Liver (tissue), 3 donors: ENCODE measurements at regions not wholly inside any gene's neighbourhood (a gene's known extent, or its start where the extent isn't known, plus 50 kb on each side); places are given as distances from the start of the nearest gene placed in this dataset.

Experiments used
- GABPA ChIP-seq, 2 donors: IDR thresholded peaks in 1 of 2; conservative IDR thresholded peaks in 1 of 2; 2 replicates each; pipeline ENCODE4 v1.6.1; 2016; ENCODE audit warnings: antibody characterized with exemption in 2 of 2, mild to moderate bottlenecking in 1 of 2, moderate library complexity in 1 of 2
- SP1 ChIP-seq: IDR thresholded peaks from 2 replicates; pipeline ENCODE4 v1.6.1; 2018; ENCODE audit warnings: antibody characterized with exemption, mild to moderate bottlenecking
- TAF1 ChIP-seq: conservative IDR thresholded peaks from 2 replicates; pipeline ENCODE4 v1.6.1; 2016; ENCODE audit warnings: antibody characterized with exemption, mild to moderate bottlenecking
- TF ChIP-seq, protein P1 (sequence below): fragments of 150-350 bp; IDR thresholded peaks from 2 replicates; pipeline ENCODE4 v1.5.1; 2017; ENCODE audit warnings: improper control_type of control experiment, low read depth, low read length; ENCODE audit not compliant: missing input control
- TF ChIP-seq, protein P2 (sequence below): IDR thresholded peaks from 2 replicates; pipeline ENCODE4 v1.6.1; 2016; ENCODE audit warnings: antibody characterized with exemption
- TF ChIP-seq, protein P3 (sequence below): IDR thresholded peaks from 2 replicates; pipeline ENCODE4 v1.6.1; 2016; ENCODE audit warnings: antibody characterized with exemption, mild to moderate bottlenecking
- TF ChIP-seq, protein P4 (sequence below): IDR thresholded peaks from 2 replicates; pipeline ENCODE4 v1.6.1; 2016; ENCODE audit warnings: antibody characterized with exemption
- donor health status: healthy.
- donor health status: healthy.

DNA sequence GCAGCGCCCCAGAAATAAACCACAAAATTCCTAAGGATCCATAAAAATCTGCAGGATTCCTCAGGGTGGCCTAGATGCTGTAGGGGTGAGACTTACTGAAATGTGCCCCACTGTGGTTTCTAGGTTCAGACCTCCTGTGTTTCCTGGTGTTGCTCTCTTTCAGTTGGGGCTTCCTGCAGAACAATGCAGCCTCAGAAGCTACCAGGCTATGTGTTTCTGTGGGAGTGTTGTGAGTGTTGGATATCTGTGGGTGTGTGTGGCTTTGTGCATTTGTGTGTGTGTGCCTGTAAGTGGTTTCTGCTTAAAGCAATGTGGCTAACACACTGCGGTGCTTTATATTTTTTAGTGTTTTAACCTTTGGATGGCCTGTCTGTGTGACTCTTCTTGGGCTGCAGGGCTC, 277.6 kb downstream of the TSPY10 start:
- TF ChIP-seq, protein P1, sequence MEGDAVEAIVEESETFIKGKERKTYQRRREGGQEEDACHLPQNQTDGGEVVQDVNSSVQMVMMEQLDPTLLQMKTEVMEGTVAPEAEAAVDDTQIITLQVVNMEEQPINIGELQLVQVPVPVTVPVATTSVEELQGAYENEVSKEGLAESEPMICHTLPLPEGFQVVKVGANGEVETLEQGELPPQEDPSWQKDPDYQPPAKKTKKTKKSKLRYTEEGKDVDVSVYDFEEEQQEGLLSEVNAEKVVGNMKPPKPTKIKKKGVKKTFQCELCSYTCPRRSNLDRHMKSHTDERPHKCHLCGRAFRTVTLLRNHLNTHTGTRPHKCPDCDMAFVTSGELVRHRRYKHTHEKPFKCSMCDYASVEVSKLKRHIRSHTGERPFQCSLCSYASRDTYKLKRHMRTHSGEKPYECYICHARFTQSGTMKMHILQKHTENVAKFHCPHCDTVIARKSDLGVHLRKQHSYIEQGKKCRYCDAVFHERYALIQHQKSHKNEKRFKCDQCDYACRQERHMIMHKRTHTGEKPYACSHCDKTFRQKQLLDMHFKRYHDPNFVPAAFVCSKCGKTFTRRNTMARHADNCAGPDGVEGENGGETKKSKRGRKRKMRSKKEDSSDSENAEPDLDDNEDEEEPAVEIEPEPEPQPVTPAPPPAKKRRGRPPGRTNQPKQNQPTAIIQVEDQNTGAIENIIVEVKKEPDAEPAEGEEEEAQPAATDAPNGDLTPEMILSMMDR: no peak
- TF ChIP-seq TAF1: no peak
- TF ChIP-seq, protein P2, sequence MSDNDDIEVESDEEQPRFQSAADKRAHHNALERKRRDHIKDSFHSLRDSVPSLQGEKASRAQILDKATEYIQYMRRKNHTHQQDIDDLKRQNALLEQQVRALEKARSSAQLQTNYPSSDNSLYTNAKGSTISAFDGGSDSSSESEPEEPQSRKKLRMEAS: no peak
- TF ChIP-seq, protein P3, sequence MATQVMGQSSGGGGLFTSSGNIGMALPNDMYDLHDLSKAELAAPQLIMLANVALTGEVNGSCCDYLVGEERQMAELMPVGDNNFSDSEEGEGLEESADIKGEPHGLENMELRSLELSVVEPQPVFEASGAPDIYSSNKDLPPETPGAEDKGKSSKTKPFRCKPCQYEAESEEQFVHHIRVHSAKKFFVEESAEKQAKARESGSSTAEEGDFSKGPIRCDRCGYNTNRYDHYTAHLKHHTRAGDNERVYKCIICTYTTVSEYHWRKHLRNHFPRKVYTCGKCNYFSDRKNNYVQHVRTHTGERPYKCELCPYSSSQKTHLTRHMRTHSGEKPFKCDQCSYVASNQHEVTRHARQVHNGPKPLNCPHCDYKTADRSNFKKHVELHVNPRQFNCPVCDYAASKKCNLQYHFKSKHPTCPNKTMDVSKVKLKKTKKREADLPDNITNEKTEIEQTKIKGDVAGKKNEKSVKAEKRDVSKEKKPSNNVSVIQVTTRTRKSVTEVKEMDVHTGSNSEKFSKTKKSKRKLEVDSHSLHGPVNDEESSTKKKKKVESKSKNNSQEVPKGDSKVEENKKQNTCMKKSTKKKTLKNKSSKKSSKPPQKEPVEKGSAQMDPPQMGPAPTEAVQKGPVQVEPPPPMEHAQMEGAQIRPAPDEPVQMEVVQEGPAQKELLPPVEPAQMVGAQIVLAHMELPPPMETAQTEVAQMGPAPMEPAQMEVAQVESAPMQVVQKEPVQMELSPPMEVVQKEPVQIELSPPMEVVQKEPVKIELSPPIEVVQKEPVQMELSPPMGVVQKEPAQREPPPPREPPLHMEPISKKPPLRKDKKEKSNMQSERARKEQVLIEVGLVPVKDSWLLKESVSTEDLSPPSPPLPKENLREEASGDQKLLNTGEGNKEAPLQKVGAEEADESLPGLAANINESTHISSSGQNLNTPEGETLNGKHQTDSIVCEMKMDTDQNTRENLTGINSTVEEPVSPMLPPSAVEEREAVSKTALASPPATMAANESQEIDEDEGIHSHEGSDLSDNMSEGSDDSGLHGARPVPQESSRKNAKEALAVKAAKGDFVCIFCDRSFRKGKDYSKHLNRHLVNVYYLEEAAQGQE: no peak
- no peak for TF ChIP-seq GABPA (IDR thresholded peaks at IDR 0.05 in 1 of 2, conservative IDR thresholded peaks at IDR 0.05 in 1 of 2)
- TF ChIP-seq, protein P4, sequence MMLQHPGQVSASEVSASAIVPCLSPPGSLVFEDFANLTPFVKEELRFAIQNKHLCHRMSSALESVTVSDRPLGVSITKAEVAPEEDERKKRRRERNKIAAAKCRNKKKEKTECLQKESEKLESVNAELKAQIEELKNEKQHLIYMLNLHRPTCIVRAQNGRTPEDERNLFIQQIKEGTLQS: no peak
- no peak for TF ChIP-seq SP1
